ENCODE measurements at regions not wholly inside any gene's neighbourhood (a gene's known extent, or its start where the extent isn't known, plus 50 kb on each side); places are given as distances from the start of the nearest gene placed in this dataset.
"Not testable (repeated sequence)": the region's sequence is repeated elsewhere in the genome, so short reads cannot be mapped to it uniquely, and the experiment has no call there.

DNA sequence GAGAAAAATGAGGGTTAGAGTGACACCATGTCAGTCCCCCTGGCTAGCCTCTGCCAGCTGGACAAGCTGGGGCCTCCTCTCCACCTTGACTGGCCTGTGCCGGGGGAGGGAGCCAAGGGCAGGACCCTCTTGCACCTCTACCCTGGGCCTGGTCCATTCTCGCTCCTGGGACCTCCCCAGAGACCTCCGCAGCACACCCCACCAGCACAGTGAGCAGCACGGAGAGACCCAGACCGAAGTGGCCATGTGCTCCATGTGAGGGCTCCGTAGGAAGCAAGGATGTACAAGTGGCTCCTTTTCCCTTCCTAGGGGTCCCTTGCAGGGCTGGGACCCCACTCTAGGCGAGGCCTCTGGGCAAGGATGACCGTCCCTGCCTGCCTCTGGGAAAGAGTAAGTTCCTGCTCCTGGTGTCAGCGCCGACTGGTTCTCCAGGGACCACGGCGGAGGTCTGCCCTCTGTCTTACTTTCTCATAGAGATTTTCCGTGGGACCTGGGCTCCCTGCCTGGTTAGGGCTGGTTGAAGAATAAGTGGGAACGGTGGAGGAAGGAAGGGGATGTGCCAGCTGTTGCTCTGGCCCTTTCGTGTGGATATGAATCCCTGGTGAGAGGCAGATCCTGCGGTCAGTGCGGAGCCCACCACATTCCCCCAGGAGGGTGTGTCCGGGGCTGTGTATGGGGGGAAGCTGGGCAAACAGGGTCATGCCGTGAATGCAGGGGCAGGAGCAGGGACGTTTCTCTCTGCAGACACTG, 124.2 kb downstream of the METRNL start:
- Histone ChIP-seq H3K4me3 (ENCODE audit: low read depth in 1 of 2, low read length in 2 of 2) (no peak overlapping the region), H3K9me3 (ENCODE audit: control insufficient read depth in 1 of 2, low read length in 2 of 2) (no peaks in the 10 kb centered on the region), H3K36me3 (ENCODE audit: control insufficient read depth in 1 of 2, insufficient read depth in 2 of 2, low read length in 2 of 2) (no peaks in the 10 kb centered on the region), H3K27ac (ENCODE audit: low read length) (peak overlapping the region; percentile 80), H3K27me3 (ENCODE audit: low read depth, low read length) (no peaks in the 10 kb centered on the region), H3K4me1 (ENCODE audit: control insufficient read depth in 1 of 2, insufficient read depth in 2 of 2, low read length in 2 of 2) (no peaks in the 10 kb centered on the region)

DNA sequence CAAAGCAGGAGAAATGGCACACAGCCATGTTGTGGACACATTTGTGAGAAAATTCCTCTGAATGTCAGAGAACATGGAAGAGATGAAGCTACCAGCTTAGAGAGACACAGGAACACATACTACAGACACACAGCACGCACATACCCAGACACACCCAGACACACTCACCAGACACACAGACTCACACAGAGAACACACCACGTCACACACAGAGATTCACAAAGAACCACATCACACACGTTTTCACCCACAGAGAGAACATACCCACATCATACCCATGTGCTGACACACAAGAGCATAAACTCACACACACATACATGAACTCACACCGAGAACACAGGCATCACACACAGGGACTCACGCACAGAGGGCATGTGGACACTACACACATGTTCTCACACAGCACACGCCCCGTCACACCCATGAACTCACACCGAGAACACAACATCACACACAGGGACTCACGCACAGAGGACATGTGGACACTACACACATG, 124.9 kb downstream of the METRNL start:
- no peaks in the 10 kb centered on the region for H3K9me3 ChIP-seq (ENCODE audit: control insufficient read depth in 1 of 2, low read length in 2 of 2)
- peak overlapping the region; percentile 80 for H3K27ac ChIP-seq (ENCODE audit: low read length)
- no peaks in the 10 kb centered on the region for H3K36me3 ChIP-seq (ENCODE audit: control insufficient read depth in 1 of 2, insufficient read depth in 2 of 2, low read length in 2 of 2)
- H3K4me3 ChIP-seq (ENCODE audit: low read depth in 1 of 2, low read length in 2 of 2) = no peak overlapping the region
- no peaks in the 10 kb centered on the region for H3K27me3 ChIP-seq (ENCODE audit: low read depth, low read length)
- no peaks in the 10 kb centered on the region for H3K4me1 ChIP-seq (ENCODE audit: control insufficient read depth in 1 of 2, insufficient read depth in 2 of 2, low read length in 2 of 2)

DNA sequence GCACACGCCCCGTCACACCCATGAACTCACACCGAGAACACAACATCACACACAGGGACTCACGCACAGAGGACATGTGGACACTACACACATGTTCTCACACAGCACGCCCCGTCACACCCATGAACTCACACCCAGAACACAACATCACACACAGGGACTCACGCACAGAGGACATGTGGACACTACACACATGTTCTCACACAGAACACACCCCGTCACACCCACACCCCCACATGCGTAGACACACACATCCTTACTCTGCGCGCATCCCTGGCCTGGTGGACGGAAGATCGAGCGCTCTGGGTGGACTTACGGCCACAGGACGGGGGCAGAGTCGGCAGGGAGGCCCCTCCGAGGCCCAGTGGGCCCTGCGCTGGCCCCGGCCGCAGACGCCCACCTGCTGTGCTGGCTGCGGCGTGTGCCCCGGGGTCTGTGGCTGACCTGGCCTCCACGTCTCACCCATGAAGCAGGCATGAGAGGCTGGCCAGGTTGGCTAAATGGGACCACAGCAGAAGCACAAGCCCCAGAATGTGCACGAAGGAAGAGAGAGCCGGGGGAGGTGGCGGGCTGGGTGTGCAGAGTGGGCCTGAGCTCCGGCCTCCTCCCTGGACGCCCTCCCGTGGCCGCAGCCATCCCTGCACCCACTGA, 125.5 kb downstream of the METRNL start:
- H3K4me1 ChIP-seq (ENCODE audit: control insufficient read depth in 1 of 2, insufficient read depth in 2 of 2, low read length in 2 of 2); H3K36me3 ChIP-seq (ENCODE audit: control insufficient read depth in 1 of 2, insufficient read depth in 2 of 2, low read length in 2 of 2); H3K27ac ChIP-seq (ENCODE audit: low read length); H3K9me3 ChIP-seq (ENCODE audit: control insufficient read depth in 1 of 2, low read length in 2 of 2); H3K4me3 ChIP-seq (ENCODE audit: low read depth in 1 of 2, low read length in 2 of 2); H3K27me3 ChIP-seq (ENCODE audit: low read depth, low read length): not testable (repeated sequence)

DNA sequence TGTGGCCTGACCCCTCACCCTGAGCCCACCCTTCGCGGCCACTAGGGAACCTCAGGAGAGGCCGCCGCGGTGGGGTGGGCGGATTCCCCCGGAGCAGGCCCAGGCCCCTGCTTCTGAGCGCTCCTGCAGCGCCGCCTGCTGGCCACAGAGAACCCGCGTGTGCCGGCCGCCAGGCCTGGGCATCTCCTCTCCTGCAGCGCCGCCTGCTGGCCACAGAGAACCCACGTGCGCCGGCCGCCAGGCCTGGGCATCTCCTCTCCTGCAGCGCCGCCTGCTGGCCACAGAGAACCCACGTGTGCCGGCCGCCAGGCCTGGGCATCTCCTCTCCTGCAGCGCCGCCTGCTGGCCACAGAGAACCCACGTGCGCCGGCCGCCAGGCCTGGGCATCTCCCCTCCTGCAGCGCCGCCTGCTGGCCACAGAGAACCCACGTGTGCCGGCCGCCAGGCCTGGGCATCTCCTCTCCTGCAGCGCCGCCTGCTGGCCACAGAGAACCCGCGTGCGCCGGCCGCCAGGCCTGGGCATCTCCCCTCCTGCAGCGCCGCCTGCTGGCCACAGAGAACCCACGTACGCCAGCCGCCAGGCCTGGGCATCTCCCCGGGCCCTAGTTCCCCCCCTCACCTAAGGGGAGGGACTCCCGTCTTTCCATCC, 126.1 kb downstream of the METRNL start:
- not testable (repeated sequence) for H3K9me3 ChIP-seq (ENCODE audit: control insufficient read depth in 1 of 2, low read length in 2 of 2); H3K27ac ChIP-seq (ENCODE audit: low read length); H3K36me3 ChIP-seq (ENCODE audit: control insufficient read depth in 1 of 2, insufficient read depth in 2 of 2, low read length in 2 of 2); H3K4me1 ChIP-seq (ENCODE audit: control insufficient read depth in 1 of 2, insufficient read depth in 2 of 2, low read length in 2 of 2); H3K27me3 ChIP-seq (ENCODE audit: low read depth, low read length); H3K4me3 ChIP-seq (ENCODE audit: low read depth in 1 of 2, low read length in 2 of 2)

GRCh38 chr17:83206036-83206394, 126.6 kb downstream of the METRNL start:
- H3K4me1 ChIP-seq (ENCODE audit: control insufficient read depth in 1 of 2, insufficient read depth in 2 of 2, low read length in 2 of 2); H3K9me3 ChIP-seq (ENCODE audit: control insufficient read depth in 1 of 2, low read length in 2 of 2); H3K36me3 ChIP-seq (ENCODE audit: control insufficient read depth in 1 of 2, insufficient read depth in 2 of 2, low read length in 2 of 2); H3K27me3 ChIP-seq (ENCODE audit: low read depth, low read length); H3K27ac ChIP-seq (ENCODE audit: low read length); H3K4me3 ChIP-seq (ENCODE audit: low read depth in 1 of 2, low read length in 2 of 2): not testable (repeated sequence)

DNA sequence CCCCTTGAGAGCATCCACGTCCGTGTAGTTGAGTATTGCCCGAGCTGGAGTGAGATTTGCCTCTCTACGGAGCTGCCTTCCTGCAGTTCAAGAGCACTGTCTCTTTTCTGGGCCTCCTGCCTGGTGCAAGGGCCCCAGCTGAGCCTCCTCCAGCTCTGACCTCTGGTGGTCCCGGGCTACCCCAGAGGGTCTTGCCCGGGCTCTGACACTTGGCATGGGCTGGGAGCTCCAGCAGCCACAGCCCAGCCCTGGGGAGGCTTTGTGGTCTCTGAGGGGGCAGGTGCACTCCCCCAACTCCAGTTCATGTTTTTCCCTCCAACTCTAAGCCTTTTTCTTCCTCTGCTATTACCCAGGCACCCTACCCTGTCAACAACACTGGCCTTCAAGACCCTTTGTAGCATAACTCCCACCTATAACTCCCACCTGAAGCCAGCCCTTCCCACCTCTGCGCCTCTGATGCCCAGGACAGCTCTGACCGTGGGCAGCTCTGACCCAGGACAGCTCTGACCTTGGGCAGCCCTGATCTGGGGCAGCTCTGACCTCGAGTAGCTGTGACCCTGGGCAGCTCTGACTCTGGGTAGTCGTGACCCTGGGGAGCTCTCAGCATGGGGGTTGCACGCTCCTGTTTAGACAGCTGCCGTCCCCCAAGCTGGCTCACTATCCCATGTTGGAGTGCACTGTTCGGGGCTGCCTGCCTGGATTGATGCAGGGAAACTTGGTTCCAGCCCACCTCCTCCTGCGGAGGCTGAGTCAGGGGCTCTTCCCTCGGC, 127.6 kb downstream of the METRNL start:
- H3K36me3 ChIP-seq (ENCODE audit: control insufficient read depth in 1 of 2, insufficient read depth in 2 of 2, low read length in 2 of 2); H3K4me3 ChIP-seq (ENCODE audit: low read depth in 1 of 2, low read length in 2 of 2); H3K27ac ChIP-seq (ENCODE audit: low read length); H3K9me3 ChIP-seq (ENCODE audit: control insufficient read depth in 1 of 2, low read length in 2 of 2); H3K4me1 ChIP-seq (ENCODE audit: control insufficient read depth in 1 of 2, insufficient read depth in 2 of 2, low read length in 2 of 2); H3K27me3 ChIP-seq (ENCODE audit: low read depth, low read length): not testable (repeated sequence)

- not testable (repeated sequence) for H3K27ac ChIP-seq (ENCODE audit: low read length); H3K27me3 ChIP-seq (ENCODE audit: low read depth, low read length); H3K4me1 ChIP-seq (ENCODE audit: control insufficient read depth in 1 of 2, insufficient read depth in 2 of 2, low read length in 2 of 2); H3K4me3 ChIP-seq (ENCODE audit: low read depth in 1 of 2, low read length in 2 of 2); H3K36me3 ChIP-seq (ENCODE audit: control insufficient read depth in 1 of 2, insufficient read depth in 2 of 2, low read length in 2 of 2); H3K9me3 ChIP-seq (ENCODE audit: control insufficient read depth in 1 of 2, low read length in 2 of 2)
Measured at GRCh38 chr17:83247001-83247400, 167.6 kb downstream of the METRNL start.

Measured in muscle layer of duodenum (tissue), 2 donors.